ENCODE measurements at regions not wholly inside any gene's neighbourhood (a gene's known extent, or its start where the extent isn't known, plus 50 kb on each side); places are given as distances from the start of the nearest gene placed in this dataset.

- ChIA-PET RAD21 (ENCODE audit: low non-redundant PET in 1 of 2, low total read pairs in 2 of 2, uncharacterized antibody in 2 of 2, unreplicated experiment in 2 of 2) (no interaction called here), CTCF (no interaction called here), POLR2A (no interaction called here)
- H3K4me3 ChIP-seq (replicated peaks in 1 of 2; ENCODE audit: low read depth in 1 of 2, low read length in 2 of 2): no peak overlapping the region
- H3K36me3 ChIP-seq (ENCODE audit: control insufficient read depth in 1 of 2, insufficient read depth in 2 of 2, low read length in 2 of 2): no peaks in the 10 kb centered on the region
- H3K9ac ChIP-seq (ENCODE audit: low read length): no peak overlapping the region
- H3K9me2 ChIP-seq (ENCODE audit: insufficient read depth): no peaks in the 10 kb centered on the region
- H3K9me3 ChIP-seq (ENCODE audit: control insufficient read depth in 1 of 2, insufficient read depth in 1 of 2, low read depth in 1 of 2, low read length in 2 of 2): no peaks in the 10 kb centered on the region
- H2AFZ ChIP-seq (ENCODE audit: low read depth, low read length, poor library complexity, severe bottlenecking): no peak overlapping the region
- H3K4me2 ChIP-seq (ENCODE audit: low read length): no peak overlapping the region
- TF ChIP-seq RAD21 (IDR thresholded peaks at IDR 0.05; ENCODE audit: low read depth) (no peak), SP1 (IDR thresholded peaks at IDR 0.05; ENCODE audit: low read depth) (no peak), POLR2AphosphoS5 (IDR thresholded peaks at IDR 0.05; ENCODE audit: low read depth, low read length) (no peak), ATF3 (IDR thresholded peaks at IDR 0.05) (no peak), ZBTB33 (IDR thresholded peaks at IDR 0.05; ENCODE audit: extremely low read depth, insufficient replicate concordance, low read length) (no peak), MAX (IDR thresholded peaks at IDR 0.05) (no peak), SIN3A (IDR thresholded peaks at IDR 0.05; ENCODE audit: low read depth) (no peak), TCF7L2 (IDR thresholded peaks at IDR 0.05; ENCODE audit: borderline replicate concordance, extremely low read depth, insufficient read depth, insufficient read length) (no peak), EGR1 (IDR thresholded peaks at IDR 0.05; ENCODE audit: low read depth) (no peak), ELF1 (IDR thresholded peaks at IDR 0.05; ENCODE audit: borderline replicate concordance, low read depth) (no peak), CTCF (IDR thresholded peaks at IDR 0.05 in 2 of 3, conservative IDR thresholded peaks at IDR 0.05 in 1 of 3; ENCODE audit: borderline replicate concordance in 1 of 3, insufficient read depth in 1 of 3, low read depth in 2 of 3, low read length in 2 of 3) (no peak), ZFX (IDR thresholded peaks at IDR 0.05) (no peak), SRF (IDR thresholded peaks at IDR 0.05; ENCODE audit: low read depth) (no peak), EZH2phosphoT487 (IDR thresholded peaks at IDR 0.05; ENCODE audit: borderline replicate concordance) (no peak), JUND (IDR thresholded peaks at IDR 0.05) (no peak), ZNF274 (IDR thresholded peaks at IDR 0.05; ENCODE audit: low read depth, low read length) (no peak), FOSL1 (IDR thresholded peaks at IDR 0.05; ENCODE audit: low read depth) (no peak), EZH2 (IDR thresholded peaks at IDR 0.05) (no peak), REST (IDR thresholded peaks at IDR 0.05; ENCODE audit: low read depth) (no peak), CEBPB (IDR thresholded peaks at IDR 0.05; ENCODE audit: low read depth) (no peak)
- BruUV-seq (replicated peaks): no TSS peak
- intact Hi-C loops (cut with micrococcal nuclease): no loop called here
- H3K27me3 ChIP-seq (ENCODE audit: insufficient read depth, low read length): no peaks in the 10 kb centered on the region
- no peaks in the 10 kb centered on the region for H3K4me1 ChIP-seq (ENCODE audit: control insufficient read depth in 1 of 2, insufficient read depth in 2 of 2, low read length in 2 of 2)
- ATAC-seq (no peak), DNase-seq (ENCODE audit: low read depth, low spot score) (no peak)
- no peaks in the 10 kb centered on the region for H3K79me2 ChIP-seq (ENCODE audit: insufficient read depth, low read length)
- no peak overlapping the region for H3K27ac ChIP-seq (ENCODE audit: low read depth, low read length)
- H4K20me1 ChIP-seq (ENCODE audit: insufficient read depth): no peaks in the 10 kb centered on the region
Measured at GRCh38 chrX:33333271-33333670, 121.9 kb upstream of the DMD start.
